ENCODE measurements at regions not wholly inside any gene's neighbourhood (a gene's known extent, or its start where the extent isn't known, plus 50 kb on each side); places are given as distances from the start of the nearest gene placed in this dataset.

- TF ChIP-seq CTCF (conservative IDR thresholded peaks at IDR 0.05; ENCODE audit: low read depth, low read length) = no peak
- no peak for DNase-seq (ENCODE audit: low read depth)
- no peak overlapping the region for H3K4me3 ChIP-seq (ENCODE audit: low read length)
These were observed 326.1 kb upstream of the SKOR2 start for GRCh38 chr18:47577520-47577919.

DNA sequence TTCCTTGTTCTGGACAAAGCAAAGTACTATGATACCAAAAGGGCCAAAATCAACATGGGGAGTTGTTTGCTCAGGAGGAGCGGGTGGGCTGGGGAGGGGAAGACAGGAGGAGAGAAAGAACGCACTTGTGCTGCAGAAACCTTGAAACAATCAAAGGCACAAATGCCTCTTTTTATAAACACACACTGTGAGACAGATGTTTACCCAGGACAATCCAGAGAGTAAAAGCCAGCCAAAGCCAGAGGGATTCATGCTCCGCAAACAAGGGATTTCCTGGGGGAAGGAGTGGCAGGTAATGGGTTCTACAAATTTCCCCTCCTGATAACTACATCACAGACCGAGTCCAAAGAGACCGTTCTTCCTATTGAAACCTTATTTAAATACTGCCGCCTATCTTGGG lies 323.5 kb upstream of the SKOR2 start:
- no peak overlapping the region for H3K4me3 ChIP-seq (ENCODE audit: low read length)
- DNase-seq (ENCODE audit: low read depth) = no peak
- TF ChIP-seq CTCF (conservative IDR thresholded peaks at IDR 0.05; ENCODE audit: low read depth, low read length) = no peak

- no peak for TF ChIP-seq CTCF (conservative IDR thresholded peaks at IDR 0.05; ENCODE audit: low read depth, low read length)
- no peak for DNase-seq (ENCODE audit: low read depth)
- no peak overlapping the region for H3K4me3 ChIP-seq (ENCODE audit: low read length)
These were observed 320.5 kb upstream of the SKOR2 start for GRCh38 chr18:47571957-47572356.

DNA sequence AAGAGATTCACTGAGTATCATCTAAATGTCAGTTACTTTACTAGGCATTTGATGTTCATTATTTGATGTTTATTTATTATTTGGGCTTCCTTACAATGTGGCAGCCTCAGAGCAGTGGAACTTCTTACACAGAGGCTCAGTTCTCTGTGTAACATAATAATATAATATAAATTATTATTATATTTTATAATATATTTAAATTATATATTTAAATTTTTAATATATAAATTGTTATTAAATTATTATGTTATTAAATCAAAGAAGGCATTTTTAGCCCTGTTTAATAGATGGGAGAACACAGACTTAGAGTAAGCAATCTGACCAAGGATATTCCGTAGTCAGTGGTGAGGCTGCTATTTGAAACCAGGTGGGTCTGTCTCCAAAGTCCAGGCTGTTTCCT lies 315.3 kb upstream of the SKOR2 start:
- no peak for TF ChIP-seq CTCF (conservative IDR thresholded peaks at IDR 0.05; ENCODE audit: low read depth, low read length)
- DNase-seq (ENCODE audit: low read depth) = no peak
- H3K4me3 ChIP-seq (ENCODE audit: low read length) = no peak overlapping the region

DNA sequence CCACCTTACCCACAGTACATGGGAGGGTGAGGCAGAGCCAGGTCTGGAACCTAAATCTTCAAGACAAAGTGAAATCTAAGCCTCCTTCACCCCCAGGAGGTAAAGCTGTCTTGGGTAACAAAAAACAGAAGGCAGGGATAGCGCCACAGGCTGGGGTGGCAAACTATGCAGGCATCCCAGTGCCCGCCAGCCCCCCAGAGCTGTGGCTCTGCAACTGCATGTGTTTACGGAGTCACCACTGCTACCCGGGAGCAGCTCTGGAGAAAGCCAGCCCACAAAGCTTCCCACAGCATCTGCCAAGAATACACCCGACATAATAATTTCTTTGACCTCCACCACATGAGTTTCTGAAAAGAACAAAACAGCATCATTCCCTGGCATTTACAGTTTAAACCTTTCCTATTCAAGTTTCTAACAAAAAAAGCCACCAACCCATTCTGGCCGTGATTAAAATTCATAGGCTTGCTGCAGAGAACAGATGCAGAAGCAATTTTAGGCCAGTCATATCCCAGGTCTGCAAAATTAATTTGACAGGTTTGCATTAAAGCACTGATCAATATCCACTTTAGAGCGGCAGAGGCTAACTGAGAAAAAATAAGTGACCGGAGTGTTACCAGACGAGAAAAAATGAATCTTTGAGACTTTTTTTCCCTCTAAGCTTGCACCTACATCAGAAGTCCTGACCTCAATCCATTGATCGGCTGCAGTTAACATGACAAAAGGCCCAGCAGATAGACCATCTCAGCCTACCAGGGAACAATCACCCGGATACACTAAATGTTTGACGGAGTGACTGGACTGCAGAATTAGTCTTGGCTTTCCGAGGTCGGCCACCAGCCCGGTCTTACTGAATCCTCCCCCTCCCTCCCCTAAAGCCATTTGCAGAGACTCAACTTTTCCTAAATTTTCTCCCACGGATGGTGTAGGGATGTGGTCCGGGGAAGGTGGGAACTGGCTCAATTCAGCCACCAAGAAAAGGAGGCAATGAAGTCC lies 309.6 kb upstream of the SKOR2 start:
- H3K4me3 ChIP-seq (ENCODE audit: low read length) = no peak overlapping the region
- no peak for DNase-seq (ENCODE audit: low read depth)
- no peak for TF ChIP-seq CTCF (conservative IDR thresholded peaks at IDR 0.05; ENCODE audit: low read depth, low read length)

DNA sequence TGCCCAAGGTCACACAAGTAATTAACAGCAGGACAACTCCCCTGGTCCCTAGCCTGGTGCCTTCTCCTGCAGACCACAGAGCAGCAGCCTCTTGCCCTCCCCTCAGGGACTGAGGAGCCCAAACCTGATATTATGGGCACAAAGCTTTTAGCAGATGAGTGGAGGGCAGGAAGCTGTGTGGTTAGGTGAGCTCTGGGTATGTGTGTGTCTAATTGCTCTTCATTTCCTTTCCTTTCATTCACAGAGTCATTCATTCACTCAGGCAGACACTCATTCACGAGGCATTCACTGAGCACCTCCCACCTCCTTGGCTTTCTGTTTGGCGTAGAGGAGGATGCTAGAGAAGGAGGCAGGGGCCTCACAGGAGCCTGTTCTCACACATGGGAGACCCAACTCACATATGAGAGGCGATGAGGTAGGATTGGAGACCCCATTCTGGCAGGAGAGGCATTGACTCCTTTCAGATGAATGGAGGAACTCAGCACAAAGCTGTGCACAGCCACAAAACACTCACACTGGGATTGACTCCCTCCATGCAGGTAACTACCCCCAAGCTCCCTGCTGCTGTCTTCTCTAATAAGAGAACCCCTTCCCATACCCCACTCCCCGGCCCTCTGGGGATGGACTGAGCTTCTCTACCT lies 306.8 kb upstream of the SKOR2 start:
- no peak overlapping the region for H3K4me3 ChIP-seq (ENCODE audit: low read length)
- no peak for TF ChIP-seq CTCF (conservative IDR thresholded peaks at IDR 0.05; ENCODE audit: low read depth, low read length)
- DNase-seq (ENCODE audit: low read depth) = no peak

All from retinal pigment epithelial cell (primary cell).